ENCODE measurements at regions not wholly inside any gene's neighbourhood (a gene's known extent, or its start where the extent isn't known, plus 50 kb on each side); places are given as distances from the start of the nearest gene placed in this dataset.
"Not testable (repeated sequence)": the region's sequence is repeated elsewhere in the genome, so short reads cannot be mapped to it uniquely, and the experiment has no call there.

DNA sequence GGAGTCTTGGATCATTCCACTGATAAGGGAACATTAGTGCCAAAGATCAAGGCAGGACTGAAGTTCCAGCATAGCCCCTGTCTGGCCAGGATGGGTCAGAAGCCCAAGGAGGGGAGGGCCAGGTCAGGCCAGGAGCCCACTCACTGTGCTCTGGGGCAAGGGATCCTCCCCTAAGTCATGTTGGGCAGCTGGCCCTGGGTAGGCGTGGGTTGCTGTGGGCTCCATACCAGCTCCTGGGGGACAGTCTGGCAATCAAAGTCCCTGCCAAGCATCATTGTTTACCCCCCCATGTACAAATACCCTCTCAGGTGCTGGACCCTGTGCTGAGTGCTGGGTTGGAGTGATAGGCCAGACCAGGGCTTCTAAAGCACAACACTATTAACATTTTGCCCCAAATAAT, 130.5 kb downstream of the IRX5 start:
- peaks cover 67% of the 10 kb centered on the region for H3K27me3 Mint-ChIP-seq
- DNase-seq (ENCODE audit: low spot score in 2 of 2) (no peak), ATAC-seq (replicated peaks; ENCODE audit: extremely low read depth, poor library complexity, severe bottlenecking) (no peak)
- no peaks in the 10 kb centered on the region for H3K36me3 Mint-ChIP-seq (ENCODE audit: insufficient read depth)
- H3K4me1 Mint-ChIP-seq: no peaks in the 10 kb centered on the region
- H3K9me3 Mint-ChIP-seq: no peaks in the 10 kb centered on the region
- no peak overlapping the region for H3K27ac Mint-ChIP-seq (ENCODE audit: low read depth)
- no peak overlapping the region for H3K4me3 Mint-ChIP-seq

DNA sequence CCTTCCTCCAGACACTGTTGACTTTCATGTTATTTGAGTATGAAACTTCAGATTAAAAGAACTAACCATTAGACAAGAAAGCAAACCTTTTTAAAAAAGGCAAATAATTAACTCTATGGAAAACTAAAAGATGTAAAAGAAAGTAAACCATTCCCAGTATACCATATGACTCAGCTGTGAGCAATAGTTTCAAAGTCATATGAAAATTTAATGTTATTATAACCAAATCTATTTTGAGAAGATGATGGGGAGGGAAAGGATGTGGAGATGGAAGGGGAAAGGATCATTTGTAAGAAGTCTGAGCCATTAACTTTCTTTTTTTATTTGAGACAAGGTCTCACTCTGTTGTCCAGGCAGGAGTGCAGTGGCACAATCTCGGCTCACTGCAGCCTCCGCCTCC, 131.8 kb downstream of the IRX5 start:
- Mint-ChIP-seq H3K36me3 (ENCODE audit: insufficient read depth) (no peaks in the 10 kb centered on the region), H3K4me3 (no peak overlapping the region), H3K4me1 (no peaks in the 10 kb centered on the region), H3K9me3 (no peaks in the 10 kb centered on the region), H3K27ac (ENCODE audit: low read depth) (no peak overlapping the region), H3K27me3 (peaks cover 54% of the 10 kb centered on the region)
- DNase-seq (ENCODE audit: low spot score in 2 of 2): no peak
- ATAC-seq (replicated peaks; ENCODE audit: extremely low read depth, poor library complexity, severe bottlenecking): no peak

GRCh38 chr16:55072976-55073375, 142.3 kb downstream of the IRX5 start:
- no peak for ATAC-seq (replicated peaks; ENCODE audit: extremely low read depth, poor library complexity, severe bottlenecking)
- no peak overlapping the region for H3K4me3 Mint-ChIP-seq

DNA sequence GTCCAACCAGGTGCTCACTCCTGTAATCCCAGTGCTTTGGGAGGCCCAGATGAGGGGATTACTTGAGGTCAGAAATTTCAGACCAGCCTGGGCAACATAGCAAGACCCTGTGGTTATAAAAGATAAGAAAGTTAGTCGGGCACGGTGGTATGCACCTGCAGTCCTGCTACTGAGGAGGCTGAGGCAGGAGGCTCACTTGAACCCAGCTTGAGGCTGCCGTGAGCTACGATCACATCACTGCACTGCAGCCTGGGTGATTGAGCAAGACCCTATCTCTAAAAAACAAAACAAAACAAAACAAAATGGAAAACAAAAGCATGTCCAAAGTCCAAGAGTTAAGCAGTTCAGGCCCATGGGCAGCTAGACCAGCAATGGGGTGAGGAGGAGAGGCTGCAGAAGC, 143.2 kb downstream of the IRX5 start:
- no peaks in the 10 kb centered on the region for H3K9me3 Mint-ChIP-seq
- H3K27ac Mint-ChIP-seq (ENCODE audit: low read depth): no peak overlapping the region
- no peak for ATAC-seq (replicated peaks; ENCODE audit: extremely low read depth, poor library complexity, severe bottlenecking)
- peaks cover 29% of the 10 kb centered on the region for H3K27me3 Mint-ChIP-seq
- no peak for DNase-seq (ENCODE audit: low spot score in 2 of 2)
- no peaks in the 10 kb centered on the region for H3K4me1 Mint-ChIP-seq
- no peaks in the 10 kb centered on the region for H3K36me3 Mint-ChIP-seq (ENCODE audit: insufficient read depth)
- H3K4me3 Mint-ChIP-seq: no peak overlapping the region

More at GRCh38 chr16:55072976-55073375, 142.3 kb downstream of the IRX5 start:
- no peaks in the 10 kb centered on the region for H3K4me1 Mint-ChIP-seq
- no peaks in the 10 kb centered on the region for H3K9me3 Mint-ChIP-seq
- H3K36me3 Mint-ChIP-seq (ENCODE audit: insufficient read depth): no peaks in the 10 kb centered on the region
- H3K27me3 Mint-ChIP-seq: peaks cover 29% of the 10 kb centered on the region
- no peak for DNase-seq (ENCODE audit: low spot score in 2 of 2)
- H3K27ac Mint-ChIP-seq (ENCODE audit: low read depth): no peak overlapping the region

GRCh38 chr16:55075208-55075607, 144.5 kb downstream of the IRX5 start:
- H3K27ac Mint-ChIP-seq (ENCODE audit: low read depth); DNase-seq (ENCODE audit: low spot score in 2 of 2); H3K4me1 Mint-ChIP-seq; H3K9me3 Mint-ChIP-seq; ATAC-seq (replicated peaks; ENCODE audit: extremely low read depth, poor library complexity, severe bottlenecking); H3K36me3 Mint-ChIP-seq (ENCODE audit: insufficient read depth); H3K4me3 Mint-ChIP-seq: not testable (repeated sequence)
- peaks cover 29% of the 10 kb centered on the region for H3K27me3 Mint-ChIP-seq

DNA sequence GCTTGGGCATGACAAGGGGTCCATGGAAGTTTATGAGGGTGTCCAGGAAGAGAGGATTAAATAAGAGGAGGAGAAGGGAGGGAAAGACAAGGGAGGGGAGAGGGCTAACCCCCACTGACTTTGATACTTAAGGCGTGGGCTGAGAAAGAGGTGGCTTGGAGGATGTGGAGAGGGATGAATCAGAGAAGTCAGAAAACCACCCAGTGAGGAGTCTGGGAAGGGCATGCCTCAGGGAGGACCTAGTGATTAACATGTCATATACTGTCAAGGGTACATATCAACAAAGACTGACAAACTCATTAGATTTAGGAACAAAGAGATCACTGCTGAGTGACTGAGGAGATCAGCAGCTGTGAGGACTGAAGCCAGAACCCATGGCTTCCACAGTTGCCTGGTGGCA, 145.4 kb downstream of the IRX5 start:
- no peaks in the 10 kb centered on the region for H3K9me3 Mint-ChIP-seq
- H3K36me3 Mint-ChIP-seq (ENCODE audit: insufficient read depth): no peaks in the 10 kb centered on the region
- H3K4me3 Mint-ChIP-seq: no peak overlapping the region
- peaks cover 29% of the 10 kb centered on the region for H3K27me3 Mint-ChIP-seq
- no peak overlapping the region for H3K27ac Mint-ChIP-seq (ENCODE audit: low read depth)
- ATAC-seq (replicated peaks; ENCODE audit: extremely low read depth, poor library complexity, severe bottlenecking) (no peak), DNase-seq (ENCODE audit: low spot score in 2 of 2) (no peak)
- no peaks in the 10 kb centered on the region for H3K4me1 Mint-ChIP-seq

DNA sequence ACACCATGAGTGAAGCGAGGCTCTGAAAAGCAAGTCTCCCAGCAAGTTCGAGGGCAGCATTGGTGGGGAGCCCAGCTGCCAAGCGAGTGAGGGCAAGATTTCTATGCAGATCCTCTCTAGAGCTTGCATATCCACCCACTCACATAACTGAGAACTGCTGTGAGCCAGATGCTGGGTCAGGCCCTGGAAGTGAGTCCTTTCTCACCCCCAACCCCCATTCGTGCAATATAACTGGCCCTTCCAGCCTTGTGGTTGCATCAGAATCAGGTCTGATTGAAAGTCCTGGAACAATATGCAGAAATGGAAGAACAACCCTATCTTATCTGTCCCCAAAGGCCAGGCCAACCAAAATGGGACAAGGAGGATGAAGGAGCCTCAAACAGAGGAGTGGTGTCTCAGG, 146.6 kb downstream of the IRX5 start:
- peaks cover 24% of the 10 kb centered on the region for H3K27me3 Mint-ChIP-seq
- DNase-seq (ENCODE audit: low spot score in 2 of 2) (no peak), ATAC-seq (replicated peaks; ENCODE audit: extremely low read depth, poor library complexity, severe bottlenecking) (no peak)
- H3K9me3 Mint-ChIP-seq: no peaks in the 10 kb centered on the region
- H3K36me3 Mint-ChIP-seq (ENCODE audit: insufficient read depth): no peaks in the 10 kb centered on the region
- no peaks in the 10 kb centered on the region for H3K4me1 Mint-ChIP-seq
- no peak overlapping the region for H3K4me3 Mint-ChIP-seq
- no peak overlapping the region for H3K27ac Mint-ChIP-seq (ENCODE audit: low read depth)

GRCh38 chr16:55078153-55078552, 147.5 kb downstream of the IRX5 start:
- Mint-ChIP-seq H3K27me3 (peaks cover 16% of the 10 kb centered on the region), H3K9me3 (no peaks in the 10 kb centered on the region), H3K4me1 (no peaks in the 10 kb centered on the region), H3K27ac (ENCODE audit: low read depth) (no peak overlapping the region), H3K36me3 (ENCODE audit: insufficient read depth) (no peaks in the 10 kb centered on the region), H3K4me3 (no peak overlapping the region)
- ATAC-seq (replicated peaks; ENCODE audit: extremely low read depth, poor library complexity, severe bottlenecking) (no peak), DNase-seq (ENCODE audit: low spot score in 2 of 2) (no peak)

GRCh38 chr16:55078699-55079410, 148.2 kb downstream of the IRX5 start:
- no peak overlapping the region for H3K4me3 Mint-ChIP-seq
- ATAC-seq (replicated peaks; ENCODE audit: extremely low read depth, poor library complexity, severe bottlenecking): no peak

DNA sequence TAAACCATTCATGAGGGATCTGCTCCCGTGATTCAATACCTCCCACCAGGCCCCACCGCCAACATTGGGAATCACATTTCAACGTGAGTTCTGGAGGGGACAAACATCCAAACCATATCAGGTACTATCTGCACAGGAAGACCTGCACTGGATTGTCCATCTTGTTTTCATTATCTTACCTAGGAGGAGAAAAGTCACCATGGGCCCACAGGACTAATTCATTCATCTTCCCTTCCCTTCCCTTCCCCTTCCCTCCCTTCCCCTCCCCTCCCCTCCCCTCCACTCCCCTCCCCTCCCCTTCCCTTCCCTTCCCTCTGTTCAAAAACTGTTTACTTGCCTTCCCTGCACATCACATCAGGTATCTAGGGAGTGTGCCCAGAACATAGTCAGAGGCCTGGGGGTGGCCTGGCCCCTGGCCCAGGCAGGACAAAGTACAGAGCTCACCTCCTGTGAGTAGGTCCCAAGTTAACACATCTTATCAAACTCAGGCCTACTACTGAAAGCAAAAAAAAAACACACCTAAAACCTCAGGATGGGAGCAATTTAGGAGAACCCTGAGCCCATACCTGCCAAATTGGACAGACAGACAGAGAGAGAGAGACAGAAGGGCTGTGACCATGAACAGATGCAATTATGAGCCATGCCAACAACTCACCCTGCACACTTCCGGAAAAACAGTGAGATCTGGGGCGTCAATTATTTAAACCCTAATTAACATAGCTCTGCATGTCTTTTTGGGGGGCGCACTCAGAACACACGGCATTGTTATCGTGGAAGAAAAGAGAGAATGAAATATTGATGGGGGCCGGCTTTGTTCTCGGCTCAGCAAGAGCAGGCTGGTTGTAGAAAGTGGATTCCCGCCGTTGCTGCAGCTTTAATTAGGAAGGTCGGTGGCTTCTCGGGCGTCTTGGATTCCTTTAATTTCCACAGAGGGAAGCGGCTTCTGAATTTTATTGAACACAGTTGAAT, 151.2 kb downstream of the IRX5 start:
- Mint-ChIP-seq H3K27me3 (no peaks in the 10 kb centered on the region), H3K36me3 (ENCODE audit: insufficient read depth) (no peaks in the 10 kb centered on the region), H3K27ac (ENCODE audit: low read depth) (no peak overlapping the region), H3K4me3 (no peak overlapping the region), H3K9me3 (peaks cover 4% of the 10 kb centered on the region), H3K4me1 (no peaks in the 10 kb centered on the region)
- DNase-seq (ENCODE audit: low spot score in 2 of 2) (no peak), ATAC-seq (replicated peaks; ENCODE audit: extremely low read depth, poor library complexity, severe bottlenecking) (no peak)

More at GRCh38 chr16:55078699-55079410, 148.2 kb downstream of the IRX5 start:
- H3K4me1 Mint-ChIP-seq: no peaks in the 10 kb centered on the region
- H3K9me3 Mint-ChIP-seq: no peaks in the 10 kb centered on the region
- DNase-seq (ENCODE audit: low spot score in 2 of 2): no peak
- H3K27me3 Mint-ChIP-seq: peaks cover 9% of the 10 kb centered on the region
- no peaks in the 10 kb centered on the region for H3K36me3 Mint-ChIP-seq (ENCODE audit: insufficient read depth)
- H3K27ac Mint-ChIP-seq (ENCODE audit: low read depth): no peak overlapping the region

DNA sequence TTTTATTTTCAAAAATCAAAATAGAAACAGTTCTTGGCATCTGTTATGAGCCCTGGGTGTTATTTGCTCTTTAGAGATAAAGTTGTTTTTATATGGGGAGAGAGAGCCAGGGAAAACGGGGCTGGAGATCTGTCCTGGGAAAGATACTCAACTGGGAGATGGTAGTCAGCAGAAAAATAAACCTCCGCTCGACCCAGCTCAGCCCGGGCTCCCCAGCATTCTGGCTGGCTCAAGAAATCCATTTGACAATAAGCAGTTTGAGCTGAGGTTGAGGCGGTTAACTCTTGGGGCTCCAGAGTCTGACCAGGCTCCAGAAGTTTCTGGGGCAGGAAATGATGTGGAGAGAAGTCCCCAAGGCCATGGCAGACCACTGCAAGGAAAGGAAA, 151.9 kb downstream of the IRX5 start:
- DNase-seq (ENCODE audit: low spot score in 2 of 2) (no peak), ATAC-seq (replicated peaks; ENCODE audit: extremely low read depth, poor library complexity, severe bottlenecking) (no peak)
- peaks cover 4% of the 10 kb centered on the region for H3K9me3 Mint-ChIP-seq
- no peaks in the 10 kb centered on the region for H3K4me1 Mint-ChIP-seq
- H3K36me3 Mint-ChIP-seq (ENCODE audit: insufficient read depth): no peaks in the 10 kb centered on the region
- H3K27me3 Mint-ChIP-seq: no peaks in the 10 kb centered on the region
- H3K27ac Mint-ChIP-seq (ENCODE audit: low read depth): no peak overlapping the region
- no peak overlapping the region for H3K4me3 Mint-ChIP-seq

GRCh38 chr16:55083052-55083451, 152.4 kb downstream of the IRX5 start:
- Mint-ChIP-seq H3K4me3 (no peak overlapping the region), H3K4me1 (no peaks in the 10 kb centered on the region), H3K36me3 (ENCODE audit: insufficient read depth) (no peaks in the 10 kb centered on the region), H3K27ac (ENCODE audit: low read depth) (no peak overlapping the region), H3K27me3 (no peaks in the 10 kb centered on the region), H3K9me3 (peaks cover 4% of the 10 kb centered on the region)
- ATAC-seq (replicated peaks; ENCODE audit: extremely low read depth, poor library complexity, severe bottlenecking) (no peak), DNase-seq (ENCODE audit: low spot score in 2 of 2) (no peak)

- H3K9me3 Mint-ChIP-seq: peaks cover 4% of the 10 kb centered on the region
- no peaks in the 10 kb centered on the region for H3K4me1 Mint-ChIP-seq
- no peak overlapping the region for H3K4me3 Mint-ChIP-seq
- H3K27ac Mint-ChIP-seq (ENCODE audit: low read depth): no peak overlapping the region
- DNase-seq (ENCODE audit: low spot score in 2 of 2) (no peak), ATAC-seq (replicated peaks; ENCODE audit: extremely low read depth, poor library complexity, severe bottlenecking) (no peak)
- H3K36me3 Mint-ChIP-seq (ENCODE audit: insufficient read depth): no peaks in the 10 kb centered on the region
- no peaks in the 10 kb centered on the region for H3K27me3 Mint-ChIP-seq
Measured at GRCh38 chr16:55088098-55088497, 157.4 kb downstream of the IRX5 start.
